HG03025 (cell line): ENCODE measurements at regions not wholly inside any gene's neighbourhood (a gene's known extent, or its start where the extent isn't known, plus 50 kb on each side); places are given as distances from the start of the nearest gene placed in this dataset.

Experiments
- ATAC-seq: cut with Tn5 transposase; IDR thresholded peaks from one replicate; pipeline ENCODE4 v1.9.1; 2021; ENCODE audit warnings: mild to moderate bottlenecking, moderate library complexity; ENCODE audit not compliant: unreplicated experiment, low FRiP score

GRCh38 chr7:32200646-32201045, 130.4 kb upstream of the PDE1C start:
- no peak for ATAC-seq

- no peak for ATAC-seq
These were observed 124.3 kb upstream of the PDE1C start for GRCh38 chr7:32194537-32194936.

GRCh38 chr7:32191305-32191704, 121.1 kb upstream of the PDE1C start:
- no peak for ATAC-seq

GRCh38 chr7:32179567-32179966, 109.4 kb upstream of the PDE1C start:
- no peak for ATAC-seq

- ATAC-seq = no peak
These were observed 108.6 kb upstream of the PDE1C start for GRCh38 chr7:32178677-32179366.

- no peak for ATAC-seq
These were observed 107.0 kb upstream of the PDE1C start for GRCh38 chr7:32177232-32177631.

GRCh38 chr7:32175099-32175498, 104.9 kb upstream of the PDE1C start:
- ATAC-seq = no peak

GRCh38 chr7:32171248-32171647, 101.0 kb upstream of the PDE1C start:
- no peak for ATAC-seq

- ATAC-seq = no peak
These were observed 100.6 kb upstream of the PDE1C start for GRCh38 chr7:32170838-32171237.

GRCh38 chr7:32169228-32169627, 99.0 kb upstream of the PDE1C start:
- ATAC-seq = no peak

GRCh38 chr7:32167815-32168214, 97.6 kb upstream of the PDE1C start:
- no peak for ATAC-seq

- ATAC-seq = no peak
These were observed 97.0 kb upstream of the PDE1C start for GRCh38 chr7:32167256-32167655.

- ATAC-seq = no peak
These were observed 94.3 kb upstream of the PDE1C start for GRCh38 chr7:32164341-32164996.

- no peak for ATAC-seq
These were observed 93.7 kb upstream of the PDE1C start for GRCh38 chr7:32163896-32164295.

GRCh38 chr7:32163141-32163806, 93.1 kb upstream of the PDE1C start:
- no peak for ATAC-seq

GRCh38 chr7:32161708-32162107, 91.5 kb upstream of the PDE1C start:
- ATAC-seq = no peak

- ATAC-seq = no peak
These were observed 88.8 kb upstream of the PDE1C start for GRCh38 chr7:32158751-32159745.

GRCh38 chr7:32158076-32158475, 87.9 kb upstream of the PDE1C start:
- no peak for ATAC-seq

GRCh38 chr7:32155712-32156111, 85.5 kb upstream of the PDE1C start:
- ATAC-seq = no peak

GRCh38 chr7:32154797-32155196, 84.6 kb upstream of the PDE1C start:
- no peak for ATAC-seq

- no peak for ATAC-seq
These were observed 82.8 kb upstream of the PDE1C start for GRCh38 chr7:32153006-32153405.
